SK-N-MC (cell line): ENCODE measurements at regions not wholly inside any gene's neighbourhood (a gene's known extent, or its start where the extent isn't known, plus 50 kb on each side); places are given as distances from the start of the nearest gene placed in this dataset.

Source experiments
- EZH2 ChIP-seq: fragments of 200-600 bp; sonication (generic); IDR thresholded peaks from one replicate; pipeline ENCODE4 v1.6.1; 2017; ENCODE audit warnings: antibody characterized with exemption
- FOXP2 ChIP-seq: optimal IDR thresholded peaks from 2 replicates; pipeline ENCODE3; 2011; ENCODE audit warnings: mild to moderate bottlenecking, moderate library complexity; ENCODE audit not compliant: insufficient read depth; ENCODE audit errors: extremely low read length, control extremely low read depth
- POLR2AphosphoS5 ChIP-seq: IDR thresholded peaks from 2 replicates; pipeline ENCODE4 v1.6.1; 2012; ENCODE audit warnings: mild to moderate bottlenecking, low read depth, low read length, borderline replicate concordance

GRCh38 chr7:130927564-130927963 lies 193.6 kb upstream of the KLF14 start:
- TF ChIP-seq POLR2AphosphoS5 (no peak), EZH2 (no peak), FOXP2 (no peak)
